ENCODE measurements at regions not wholly inside any gene's neighbourhood (a gene's known extent, or its start where the extent isn't known, plus 50 kb on each side); places are given as distances from the start of the nearest gene placed in this dataset.

DNA sequence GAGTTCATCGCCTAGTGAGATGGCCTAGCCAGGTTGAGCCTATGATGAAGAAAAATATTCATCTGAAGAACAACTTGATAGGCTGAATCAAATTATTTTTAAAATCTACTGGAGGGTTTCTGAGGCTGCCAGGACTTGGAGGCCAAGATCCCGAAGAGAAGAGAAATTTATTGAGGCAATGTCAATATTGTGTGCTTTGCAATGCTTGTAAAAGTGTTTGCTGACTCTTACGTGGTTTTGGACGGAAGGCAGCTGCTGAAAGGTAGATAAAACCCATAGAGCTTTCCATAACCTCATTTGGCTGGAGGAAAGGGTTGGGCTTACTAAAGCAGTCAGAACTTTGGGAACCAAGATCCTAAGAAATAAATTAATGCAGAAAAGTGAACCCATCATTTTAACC is 361.0 kb upstream of the IL12A start:
- no peak for TF ChIP-seq POLR2A (IDR thresholded peaks at IDR 0.05)
- TF ChIP-seq, protein P1, sequence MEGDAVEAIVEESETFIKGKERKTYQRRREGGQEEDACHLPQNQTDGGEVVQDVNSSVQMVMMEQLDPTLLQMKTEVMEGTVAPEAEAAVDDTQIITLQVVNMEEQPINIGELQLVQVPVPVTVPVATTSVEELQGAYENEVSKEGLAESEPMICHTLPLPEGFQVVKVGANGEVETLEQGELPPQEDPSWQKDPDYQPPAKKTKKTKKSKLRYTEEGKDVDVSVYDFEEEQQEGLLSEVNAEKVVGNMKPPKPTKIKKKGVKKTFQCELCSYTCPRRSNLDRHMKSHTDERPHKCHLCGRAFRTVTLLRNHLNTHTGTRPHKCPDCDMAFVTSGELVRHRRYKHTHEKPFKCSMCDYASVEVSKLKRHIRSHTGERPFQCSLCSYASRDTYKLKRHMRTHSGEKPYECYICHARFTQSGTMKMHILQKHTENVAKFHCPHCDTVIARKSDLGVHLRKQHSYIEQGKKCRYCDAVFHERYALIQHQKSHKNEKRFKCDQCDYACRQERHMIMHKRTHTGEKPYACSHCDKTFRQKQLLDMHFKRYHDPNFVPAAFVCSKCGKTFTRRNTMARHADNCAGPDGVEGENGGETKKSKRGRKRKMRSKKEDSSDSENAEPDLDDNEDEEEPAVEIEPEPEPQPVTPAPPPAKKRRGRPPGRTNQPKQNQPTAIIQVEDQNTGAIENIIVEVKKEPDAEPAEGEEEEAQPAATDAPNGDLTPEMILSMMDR (IDR thresholded peaks at IDR 0.05), result no peak
